GM12873 (cell line): ENCODE measurements at regions not wholly inside any gene's neighbourhood (a gene's known extent, or its start where the extent isn't known, plus 50 kb on each side); places are given as distances from the start of the nearest gene placed in this dataset.

Experiments used
- TF ChIP-seq, protein P1 (sequence below): IDR thresholded peaks from 2 replicates; pipeline ENCODE4 v1.5.1; 2012; ENCODE audit warnings: low read depth, mild to moderate bottlenecking, moderate library complexity, low read length, control low read depth; ENCODE audit not compliant: insufficient read depth; ENCODE audit errors: missing control alignments

DNA sequence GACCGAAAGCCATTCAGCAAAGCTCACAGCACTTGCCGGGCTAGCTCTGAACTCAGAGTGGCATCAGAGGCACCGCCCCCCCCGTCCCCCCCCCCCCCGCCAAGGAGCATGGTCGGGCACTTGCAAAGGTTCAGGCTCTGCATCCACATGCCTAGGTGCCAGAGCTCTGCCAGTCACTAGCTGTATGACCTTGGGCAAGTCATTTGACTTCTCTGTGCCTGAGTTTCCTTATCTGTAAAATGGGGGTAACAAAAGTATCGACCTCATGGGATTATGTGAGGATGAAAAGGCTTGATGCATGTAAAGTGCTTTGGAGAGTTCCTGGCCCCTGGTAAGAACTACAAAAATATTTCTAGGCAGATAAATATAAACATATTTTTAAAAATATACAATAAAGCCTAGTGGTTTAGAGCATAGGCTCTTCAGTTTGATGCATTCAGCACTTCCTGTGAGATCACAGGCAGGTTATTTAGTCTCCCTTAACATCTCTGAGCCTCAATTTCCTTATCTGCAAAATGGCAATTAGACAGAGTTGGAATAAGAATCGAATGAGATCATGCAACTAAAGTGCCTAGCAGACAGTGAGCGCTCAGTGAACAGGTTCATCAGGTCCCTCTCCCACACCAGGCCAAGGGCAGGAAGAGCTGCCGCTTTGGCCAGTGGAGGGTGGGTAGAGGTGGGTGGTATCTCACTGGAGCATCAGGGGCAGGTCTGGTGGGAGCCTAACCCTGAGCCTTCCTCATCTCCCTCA is 117.2 kb downstream of the CYLD start:
- TF ChIP-seq, protein P1, sequence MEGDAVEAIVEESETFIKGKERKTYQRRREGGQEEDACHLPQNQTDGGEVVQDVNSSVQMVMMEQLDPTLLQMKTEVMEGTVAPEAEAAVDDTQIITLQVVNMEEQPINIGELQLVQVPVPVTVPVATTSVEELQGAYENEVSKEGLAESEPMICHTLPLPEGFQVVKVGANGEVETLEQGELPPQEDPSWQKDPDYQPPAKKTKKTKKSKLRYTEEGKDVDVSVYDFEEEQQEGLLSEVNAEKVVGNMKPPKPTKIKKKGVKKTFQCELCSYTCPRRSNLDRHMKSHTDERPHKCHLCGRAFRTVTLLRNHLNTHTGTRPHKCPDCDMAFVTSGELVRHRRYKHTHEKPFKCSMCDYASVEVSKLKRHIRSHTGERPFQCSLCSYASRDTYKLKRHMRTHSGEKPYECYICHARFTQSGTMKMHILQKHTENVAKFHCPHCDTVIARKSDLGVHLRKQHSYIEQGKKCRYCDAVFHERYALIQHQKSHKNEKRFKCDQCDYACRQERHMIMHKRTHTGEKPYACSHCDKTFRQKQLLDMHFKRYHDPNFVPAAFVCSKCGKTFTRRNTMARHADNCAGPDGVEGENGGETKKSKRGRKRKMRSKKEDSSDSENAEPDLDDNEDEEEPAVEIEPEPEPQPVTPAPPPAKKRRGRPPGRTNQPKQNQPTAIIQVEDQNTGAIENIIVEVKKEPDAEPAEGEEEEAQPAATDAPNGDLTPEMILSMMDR: no peak

DNA sequence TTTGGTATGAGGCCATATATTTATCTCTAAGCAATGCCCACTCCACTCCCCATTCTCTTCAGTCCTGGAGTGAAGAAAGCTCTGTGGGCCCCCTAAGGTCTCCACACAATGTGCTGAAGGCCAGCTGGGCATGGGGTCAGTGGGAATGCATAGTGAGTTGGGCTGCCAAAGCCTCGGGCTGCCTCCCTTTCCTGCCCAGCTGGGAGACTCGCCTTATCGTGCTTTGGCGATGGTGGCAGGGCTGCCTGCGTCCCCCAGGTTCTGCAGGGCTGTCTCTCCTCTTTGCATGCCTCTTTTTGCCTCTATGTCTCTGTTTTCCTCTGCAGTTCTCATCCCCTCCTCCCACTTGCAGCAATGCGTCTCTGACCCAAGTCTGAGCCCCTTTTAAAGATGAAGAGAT is 116.5 kb downstream of the CYLD start:
- TF ChIP-seq, protein P1: no peak

DNA sequence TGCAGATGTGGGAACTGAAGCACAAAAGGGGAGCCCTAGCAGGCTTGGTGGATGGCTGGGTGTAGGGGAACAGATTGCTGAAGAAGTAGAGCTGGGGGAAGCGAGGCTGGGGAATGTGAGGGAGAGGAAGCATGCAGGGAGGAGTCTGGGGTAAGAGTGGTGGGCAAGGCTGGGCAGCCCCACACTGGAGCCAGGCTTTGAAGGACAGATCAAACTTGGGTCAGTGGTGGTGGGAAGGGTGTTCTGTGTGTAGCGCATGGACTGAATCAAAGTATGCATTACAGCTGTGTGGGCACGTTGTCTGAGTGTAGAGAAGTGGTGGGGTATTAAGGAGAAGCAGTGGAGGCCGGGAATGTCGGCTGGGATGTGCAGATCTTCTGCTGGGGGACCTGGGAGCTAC is 116.0 kb downstream of the CYLD start:
- TF ChIP-seq, protein P1: no peak

DNA sequence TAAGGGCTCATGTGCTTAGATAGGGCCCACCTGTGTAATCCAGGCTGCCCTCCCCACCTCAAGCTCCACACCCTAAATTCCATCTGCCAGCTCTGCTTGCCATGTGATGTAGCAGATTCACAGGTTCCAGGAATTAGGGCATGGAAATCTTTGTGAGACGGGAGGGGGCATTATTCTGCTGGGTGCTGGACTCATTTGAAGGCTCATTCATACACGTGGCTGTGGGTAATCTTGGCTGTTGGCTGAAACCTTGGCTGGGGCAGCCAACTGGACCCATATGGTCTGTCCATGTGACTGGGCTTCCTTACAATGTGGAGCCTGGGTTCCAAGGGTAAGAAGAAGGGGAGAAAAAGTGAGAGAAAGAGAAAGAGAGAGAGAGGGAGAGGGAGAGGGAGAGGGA is 115.1 kb downstream of the CYLD start:
- TF ChIP-seq, protein P1: no peak

DNA sequence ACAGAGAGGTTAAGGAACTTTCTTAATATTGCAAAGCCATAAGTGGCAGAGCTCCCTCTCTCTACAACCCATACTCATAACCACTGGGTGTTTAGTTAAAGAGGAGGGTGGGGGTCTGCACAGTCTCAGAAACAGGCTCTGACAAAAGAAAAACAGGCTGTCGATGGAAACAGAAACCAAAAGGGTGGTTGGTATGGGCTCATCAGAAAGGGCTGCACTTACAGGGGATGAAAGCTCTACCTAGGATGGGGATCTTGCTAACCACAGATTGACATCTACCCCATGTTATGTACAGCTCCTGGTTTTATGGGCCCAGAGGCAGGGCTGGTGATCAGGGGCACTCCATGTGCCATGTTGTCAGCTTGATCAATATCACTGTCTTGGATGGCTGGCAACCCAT is 111.4 kb downstream of the CYLD start:
- TF ChIP-seq, protein P1: no peak
